Hepatocyte (in vitro differentiated cells): ENCODE measurements at regions not wholly inside any gene's neighbourhood (a gene's known extent, or its start where the extent isn't known, plus 50 kb on each side); places are given as distances from the start of the nearest gene placed in this dataset.
A peak's percentile ranks its signal among the peaks of the same experiment; 100 is the strongest.

Experiments
- DNase-seq: peaks from one replicate; pipeline ENCODE4 v3.0.0-alpha.2; 2016; ENCODE audit warnings: low spot score
- H2AFZ ChIP-seq: fragments of 200-600 bp; sonication (generic); 2 replicates; pipeline ENCODE4 v1.6.0; 2016; ENCODE audit warnings: antibody characterized with exemption, mild to moderate bottlenecking
- H3K27ac ChIP-seq: fragments of 200-600 bp; sonication (generic); 2 replicates; pipeline ENCODE4 v1.5.1; 2016; ENCODE audit warnings: mild to moderate bottlenecking
- H3K27me3 ChIP-seq: fragments of 200-600 bp; sonication (generic); 2 replicates; pipeline ENCODE4 v1.6.1; 2016
- H3K36me3 ChIP-seq: fragments of 200-600 bp; sonication (generic); replicated peaks from 2 replicates; pipeline ENCODE4 v1.5.1; 2016; ENCODE audit warnings: low read depth; ENCODE audit not compliant: insufficient read depth
- H3K4me1 ChIP-seq: fragments of 200-600 bp; sonication (generic); 2 replicates; pipeline ENCODE4 v1.5.1; 2016; ENCODE audit warnings: mild to moderate bottlenecking, moderate library complexity; ENCODE audit not compliant: insufficient read depth
- H3K4me2 ChIP-seq: fragments of 200-600 bp; sonication (generic); 2 replicates; pipeline ENCODE4 v1.6.0; 2016
- H3K4me3 ChIP-seq: fragments of 200-600 bp; sonication (generic); 2 replicates; pipeline ENCODE4 v1.5.1; 2016; ENCODE audit warnings: mild to moderate bottlenecking
- H3K79me2 ChIP-seq: fragments of 200-600 bp; sonication (generic); 2 replicates; pipeline ENCODE4 v1.6.0; 2017; ENCODE audit warnings: mild to moderate bottlenecking
- H3K9me2 ChIP-seq: fragments of 200-600 bp; sonication (generic); replicated peaks from 2 replicates; pipeline ENCODE4 v1.6.0; 2017; ENCODE audit warnings: mild to moderate bottlenecking; ENCODE audit not compliant: insufficient read depth
- H3K9me3 ChIP-seq: fragments of 200-600 bp; sonication (generic); 2 replicates; pipeline ENCODE4 v1.5.1; 2016; ENCODE audit warnings: low read depth, mild to moderate bottlenecking
- H4K20me1 ChIP-seq: fragments of 200-600 bp; sonication (generic); 2 replicates; pipeline ENCODE4 v1.6.0; 2016; ENCODE audit warnings: mild to moderate bottlenecking; ENCODE audit not compliant: insufficient read depth, poor library complexity, severe bottlenecking
- CTCF ChIP-seq: fragments of 200-600 bp; sonication (generic); IDR thresholded peaks from 2 replicates; pipeline ENCODE4 v1.5.1; 2016; ENCODE audit warnings: antibody characterized with exemption, mild to moderate bottlenecking; ENCODE audit not compliant: poor library complexity
- EZH2 ChIP-seq: fragments of 200-600 bp; sonication (generic); IDR thresholded peaks from 2 replicates; pipeline ENCODE4 v1.6.1; 2016; ENCODE audit warnings: antibody characterized with exemption, mild to moderate bottlenecking, borderline replicate concordance
- EZH2phosphoT487 ChIP-seq: fragments of 200-600 bp; sonication (generic); IDR thresholded peaks from one replicate; pipeline ENCODE4 v1.6.1; 2018; ENCODE audit warnings: antibody characterized with exemption, mild to moderate bottlenecking, low read depth, moderate library complexity; ENCODE audit not compliant: unreplicated experiment, severe bottlenecking
- WGBS: methylation state at CpG from one replicate; pipeline ENCODE4 v1.1.6; 2016; ENCODE audit warnings: low lambda C conversion rate; ENCODE audit errors: missing lambda C conversion rate; 5-methylcytosine and 5-hydroxymethylcytosine counted together

- DNase-seq, result no peak
- Histone ChIP-seq H3K4me1 (no peaks in the 10 kb centered on the region), H3K27me3 (no peaks in the 10 kb centered on the region), H3K36me3 (no peaks in the 10 kb centered on the region), H3K9me2 (no peaks in the 10 kb centered on the region), H3K4me3 (no peak overlapping the region), H3K4me2 (no peak overlapping the region), H3K27ac (no peak overlapping the region), H3K9me3 (no peaks in the 10 kb centered on the region), H4K20me1 (no peaks in the 10 kb centered on the region), H2AFZ (no peak overlapping the region), H3K79me2 (no peaks in the 10 kb centered on the region)
- WGBS, result 66% methylated on average over 3 of the region's 3 CpGs
- TF ChIP-seq EZH2 (no peak), CTCF (no peak), EZH2phosphoT487 (no peak)
These were observed 401.6 kb downstream of the BUD13 start for GRCh38 chr11:116371146-116371545.

- 84% methylated on average over 5 of the region's 5 CpGs for WGBS
- Histone ChIP-seq H3K9me2 (no peaks in the 10 kb centered on the region), H3K36me3 (no peaks in the 10 kb centered on the region), H3K79me2 (no peaks in the 10 kb centered on the region), H4K20me1 (no peaks in the 10 kb centered on the region), H3K27me3 (no peaks in the 10 kb centered on the region), H3K4me3 (no peak overlapping the region), H3K9me3 (no peaks in the 10 kb centered on the region), H3K4me1 (no peaks in the 10 kb centered on the region), H3K4me2 (no peak overlapping the region), H3K27ac (no peak overlapping the region), H2AFZ (no peak overlapping the region)
- DNase-seq, result no peak
- TF ChIP-seq CTCF (no peak), EZH2phosphoT487 (no peak)
These were observed 404.0 kb downstream of the BUD13 start for GRCh38 chr11:116368784-116369183.

GRCh38 chr11:116366980-116367645 lies 405.7 kb downstream of the BUD13 start:
- H3K27me3 ChIP-seq, result peaks cover 2% of the 10 kb centered on the region
- H4K20me1 ChIP-seq, result no peaks in the 10 kb centered on the region
- H3K4me1 ChIP-seq, result no peaks in the 10 kb centered on the region
- DNase-seq, result peak; percentile 50
- H3K4me3 ChIP-seq, result no peak overlapping the region
- TF ChIP-seq EZH2phosphoT487, result no peak
- no peak for TF ChIP-seq EZH2
- no peak for TF ChIP-seq CTCF
- peak overlapping the region; percentile 31 for H3K27ac ChIP-seq
- H3K36me3 ChIP-seq, result no peaks in the 10 kb centered on the region
- no peaks in the 10 kb centered on the region for H3K9me3 ChIP-seq
- H3K79me2 ChIP-seq, result no peaks in the 10 kb centered on the region
- no peak overlapping the region for H3K4me2 ChIP-seq
- H2AFZ ChIP-seq, result no peak overlapping the region
- 38% methylated on average over 4 of the region's 4 CpGs for WGBS
- no peaks in the 10 kb centered on the region for H3K9me2 ChIP-seq
